ENCODE measurements at regions not wholly inside any gene's neighbourhood (a gene's known extent, or its start where the extent isn't known, plus 50 kb on each side); places are given as distances from the start of the nearest gene placed in this dataset.
"Not testable (repeated sequence)": the region's sequence is repeated elsewhere in the genome, so short reads cannot be mapped to it uniquely, and the experiment has no call there.

DNA sequence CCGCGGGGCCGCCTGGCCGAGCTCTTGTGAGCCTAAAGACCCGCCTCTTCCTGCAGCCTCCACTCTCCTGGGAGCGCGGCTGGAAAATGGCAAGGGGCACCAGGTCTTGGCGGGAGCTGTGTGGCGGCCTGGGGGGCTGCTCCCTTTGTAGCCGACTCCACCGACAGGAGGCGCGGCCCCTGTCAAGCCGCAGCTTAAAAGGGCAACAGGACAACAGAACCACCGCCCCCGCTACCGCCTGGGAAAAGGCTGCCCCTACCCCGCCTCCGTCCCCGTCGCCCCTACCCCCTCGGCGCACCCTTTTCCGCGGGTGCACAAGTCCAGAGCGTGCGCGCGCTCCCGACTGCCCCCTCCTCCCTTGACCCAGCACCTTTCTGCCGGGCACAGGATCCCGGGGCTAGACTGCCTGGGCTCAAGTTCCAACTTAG is 60.3 kb downstream of the GOLGA8K start:
- DNase-seq; H3K4me1 ChIP-seq (replicated peaks in 1 of 2); H3K27ac ChIP-seq; H3K9me3 ChIP-seq (replicated peaks in 1 of 3); H3K36me3 ChIP-seq (replicated peaks in 1 of 2); intact Hi-C loops (cut with DNase I); H3K27me3 ChIP-seq: not testable (repeated sequence)
- peak overlapping the region in 1 of 4 donors; percentile 19 for H3K4me3 ChIP-seq
- 1 to 2% methylated on average over 18 to 19 of the region's 32 CpGs; no CpG with 5 or more reads in 2 of the 4 donors for WGBS, 4 donors

DNA sequence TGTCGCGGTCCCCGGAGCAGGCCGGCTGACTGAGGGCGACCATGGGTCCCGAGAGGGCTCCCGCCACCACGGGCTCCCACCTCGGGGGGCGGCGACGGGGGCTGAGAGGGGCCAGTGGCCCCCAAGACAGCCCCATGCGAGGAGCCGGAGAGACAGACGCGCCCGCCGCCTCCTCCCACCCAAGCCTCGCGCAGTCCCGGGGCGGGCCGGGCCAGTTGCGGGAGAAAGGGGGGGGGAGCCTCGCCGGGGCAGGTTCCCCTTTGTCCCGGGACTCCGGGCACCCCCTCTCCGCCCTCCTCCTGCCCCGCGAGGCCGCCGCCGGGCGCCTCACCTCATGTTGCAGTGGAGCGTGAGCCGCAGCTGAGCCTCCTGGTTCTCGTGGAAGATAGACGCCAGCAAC is 60.8 kb downstream of the GOLGA8K start:
- DNase-seq; H3K4me1 ChIP-seq (replicated peaks in 1 of 2); intact Hi-C loops (cut with DNase I); H3K27ac ChIP-seq; H3K9me3 ChIP-seq (replicated peaks in 1 of 3); H3K27me3 ChIP-seq; H3K36me3 ChIP-seq (replicated peaks in 1 of 2); H3K4me3 ChIP-seq: not testable (repeated sequence)
- WGBS, 4 donors = 0% methylated on average over 1 to 6 of the region's 39 CpGs; no CpG with 5 or more reads in 2 of the 4 donors

DNA sequence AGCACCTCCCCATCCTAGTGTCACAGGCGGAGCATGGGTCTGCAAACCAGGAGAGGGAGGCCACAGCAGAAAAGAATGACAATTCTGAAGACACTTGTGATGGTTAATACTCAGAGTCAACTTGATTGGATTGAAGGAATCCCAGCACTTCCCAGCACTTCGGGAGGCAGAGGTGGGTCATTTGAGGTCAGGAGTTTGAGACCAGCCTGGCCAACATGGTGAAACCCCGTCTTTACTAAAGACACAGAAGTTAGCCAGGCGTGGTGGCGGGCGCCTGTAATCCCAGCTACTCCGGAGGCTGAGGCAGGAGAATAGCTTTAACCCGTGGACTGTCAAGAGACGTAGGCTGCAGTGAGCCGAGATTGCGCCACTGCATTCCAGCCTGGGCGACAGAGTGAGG is 61.6 kb downstream of the GOLGA8K start:
- H3K4me3 ChIP-seq; DNase-seq; H3K9me3 ChIP-seq (replicated peaks in 1 of 3); H3K4me1 ChIP-seq (replicated peaks in 1 of 2); H3K27ac ChIP-seq; intact Hi-C loops (cut with DNase I); H3K36me3 ChIP-seq (replicated peaks in 1 of 2); H3K27me3 ChIP-seq: not testable (repeated sequence)
- 44 to 96% (median 89%) methylated on average over 4 to 9 of the region's 12 CpGs for WGBS, 4 donors

DNA sequence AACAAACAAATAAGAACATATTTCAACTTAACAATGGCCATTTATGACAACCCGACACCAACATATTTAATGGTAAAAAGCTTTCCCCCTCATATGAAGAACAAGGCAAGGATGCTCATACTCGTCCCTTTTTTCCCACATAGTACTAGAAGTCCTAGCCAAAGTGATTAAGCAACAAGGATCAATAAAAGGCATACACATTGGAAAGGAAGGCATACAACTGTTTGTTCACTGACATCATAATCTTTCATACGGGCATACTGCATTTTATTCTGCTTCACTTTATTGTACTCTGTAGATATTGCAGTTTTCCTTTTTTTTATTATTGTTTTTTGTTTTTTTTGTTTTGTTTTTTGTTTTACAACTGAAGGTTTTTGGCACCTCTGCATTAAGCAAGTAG is 66.3 kb downstream of the GOLGA8K start:
- H3K36me3 ChIP-seq (replicated peaks in 1 of 2); H3K9me3 ChIP-seq (replicated peaks in 1 of 3); H3K27me3 ChIP-seq; H3K27ac ChIP-seq; DNase-seq; H3K4me1 ChIP-seq (replicated peaks in 1 of 2); intact Hi-C loops (cut with DNase I); H3K4me3 ChIP-seq: not testable (repeated sequence)
- 74 to 84% (median 83%) methylated on average over 1 to 2 of the region's 3 CpGs for WGBS, 4 donors

DNA sequence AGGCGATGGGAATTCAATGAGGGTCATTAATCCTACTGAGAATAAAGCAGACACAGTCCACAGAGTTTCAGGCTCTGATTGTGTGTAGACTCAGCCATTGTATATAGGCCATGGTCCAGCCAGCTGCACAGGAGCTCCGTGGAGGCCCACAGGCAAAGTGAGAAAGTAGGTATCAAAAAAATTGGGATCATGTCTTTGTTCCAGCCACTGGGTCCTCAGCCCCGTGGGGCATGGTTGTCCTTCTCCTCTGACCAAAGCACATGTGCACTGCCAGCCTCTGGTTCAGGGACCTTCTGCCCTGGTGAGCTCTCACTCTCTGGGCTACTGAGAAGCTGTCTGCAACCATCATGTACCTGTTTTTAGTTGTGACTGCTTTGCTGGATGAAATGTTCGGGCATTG is 79.7 kb downstream of the GOLGA8K start:
- H3K27me3 ChIP-seq; DNase-seq; H3K9me3 ChIP-seq (replicated peaks in 1 of 3); H3K4me3 ChIP-seq; H3K4me1 ChIP-seq (replicated peaks in 1 of 2); intact Hi-C loops (cut with DNase I); H3K36me3 ChIP-seq (replicated peaks in 1 of 2); H3K27ac ChIP-seq: not testable (repeated sequence)
- 72 to 82% (median 79%) methylated on average over 3 of the region's 4 CpGs for WGBS, 4 donors

DNA sequence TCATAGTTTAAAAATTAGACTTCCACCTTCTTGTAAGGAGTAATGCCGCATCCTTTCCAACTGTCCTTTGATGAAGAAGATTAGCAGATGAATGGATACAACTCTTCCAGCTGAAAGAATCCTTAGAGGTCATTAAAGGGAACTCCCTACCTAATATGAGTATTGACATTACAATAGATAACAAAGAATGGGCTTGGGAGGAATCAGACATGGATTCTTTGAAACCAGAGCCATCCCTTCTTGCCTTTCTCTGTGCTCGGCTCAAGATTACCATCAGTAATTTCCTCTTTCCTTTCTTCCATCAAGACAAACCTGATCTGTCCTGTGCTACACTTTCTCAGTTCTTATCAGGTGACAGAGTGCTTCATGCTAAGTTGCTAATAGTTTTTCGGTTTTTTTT is 83.8 kb downstream of the GOLGA8K start:
- WGBS, 4 donors = 54 to 71% (median 62%) methylated on average over 2 of the region's 3 CpGs
- DNase-seq; H3K36me3 ChIP-seq (replicated peaks in 1 of 2); H3K27me3 ChIP-seq; intact Hi-C loops (cut with DNase I); H3K9me3 ChIP-seq (replicated peaks in 1 of 3); H3K4me1 ChIP-seq (replicated peaks in 1 of 2); H3K4me3 ChIP-seq; H3K27ac ChIP-seq: not testable (repeated sequence)

DNA sequence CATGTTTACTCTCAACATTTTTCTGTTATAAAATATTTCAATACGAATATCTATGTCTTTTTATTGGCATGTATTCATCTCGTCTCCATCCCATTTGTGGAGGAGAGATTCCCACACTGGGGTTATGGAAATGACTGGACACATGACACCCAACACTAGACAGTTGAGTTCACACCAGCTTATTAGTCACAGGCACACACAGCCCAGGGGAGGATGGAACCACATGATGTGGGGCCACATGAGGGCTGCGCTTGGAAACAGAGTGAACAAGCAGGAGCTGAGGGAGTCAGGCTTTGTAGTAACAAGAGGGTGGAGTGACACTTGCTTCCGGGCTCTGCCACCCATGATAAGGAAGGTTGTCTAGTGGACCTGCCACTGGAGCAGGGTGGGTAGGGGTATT is 86.6 kb downstream of the GOLGA8K start:
- DNase-seq; H3K27ac ChIP-seq; H3K9me3 ChIP-seq (replicated peaks in 1 of 3); H3K36me3 ChIP-seq (replicated peaks in 1 of 2); intact Hi-C loops (cut with DNase I); H3K4me3 ChIP-seq; H3K4me1 ChIP-seq (replicated peaks in 1 of 2); H3K27me3 ChIP-seq: not testable (repeated sequence)
- WGBS, 4 donors = no CpG with 5 or more reads among the region's 4 CpGs

DNA sequence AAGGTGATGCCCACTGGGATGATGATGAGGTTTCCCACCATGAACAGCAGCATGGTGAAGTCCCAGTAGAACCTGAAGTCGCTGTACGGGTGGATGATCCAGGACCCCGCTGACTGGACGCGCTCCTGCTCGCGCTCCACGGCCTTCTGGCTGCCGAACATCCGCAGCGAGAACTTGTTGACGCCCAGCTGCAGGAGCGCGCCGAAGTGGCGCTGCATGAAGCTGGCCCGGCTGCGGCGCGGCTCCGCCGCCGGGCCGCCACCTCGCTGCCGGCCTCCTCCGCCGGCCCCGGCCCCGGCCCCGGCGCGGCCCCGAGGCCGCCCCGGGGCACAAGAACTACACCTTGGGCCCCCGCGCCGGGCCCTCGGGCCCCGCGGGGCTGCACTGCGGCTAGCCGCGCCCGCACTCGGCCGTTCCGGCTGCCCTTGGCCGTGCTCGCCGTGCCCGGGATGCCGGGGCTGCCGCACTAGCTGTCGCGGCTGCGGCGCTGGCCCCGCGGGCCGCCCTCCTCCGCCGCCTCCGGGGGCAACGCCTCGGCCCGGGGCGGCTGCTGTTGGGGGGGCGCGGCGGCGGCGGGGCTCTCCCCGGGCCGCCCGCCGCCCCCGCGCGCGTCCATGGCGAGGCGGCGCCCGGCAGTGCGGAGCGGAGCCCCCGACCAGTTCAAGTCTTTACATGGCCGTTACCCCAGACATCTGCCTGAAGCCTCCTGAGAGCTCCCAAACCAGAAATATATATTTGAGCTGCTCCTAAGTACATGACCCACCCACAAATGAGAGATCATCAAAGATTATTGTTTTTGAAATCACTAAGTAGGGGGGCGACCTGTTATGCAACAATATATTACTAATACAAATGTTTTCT is 87.8 kb downstream of the GOLGA8K start:
- H3K4me3 ChIP-seq; H3K27ac ChIP-seq; H3K36me3 ChIP-seq (replicated peaks in 1 of 2); intact Hi-C loops (cut with DNase I); H3K27me3 ChIP-seq; H3K4me1 ChIP-seq (replicated peaks in 1 of 2); H3K9me3 ChIP-seq (replicated peaks in 1 of 3); DNase-seq: not testable (repeated sequence)
- 3% methylated on average over 19 to 27 of the region's 91 CpGs; no CpG with 5 or more reads in 2 of the 4 donors for WGBS, 4 donors

DNA sequence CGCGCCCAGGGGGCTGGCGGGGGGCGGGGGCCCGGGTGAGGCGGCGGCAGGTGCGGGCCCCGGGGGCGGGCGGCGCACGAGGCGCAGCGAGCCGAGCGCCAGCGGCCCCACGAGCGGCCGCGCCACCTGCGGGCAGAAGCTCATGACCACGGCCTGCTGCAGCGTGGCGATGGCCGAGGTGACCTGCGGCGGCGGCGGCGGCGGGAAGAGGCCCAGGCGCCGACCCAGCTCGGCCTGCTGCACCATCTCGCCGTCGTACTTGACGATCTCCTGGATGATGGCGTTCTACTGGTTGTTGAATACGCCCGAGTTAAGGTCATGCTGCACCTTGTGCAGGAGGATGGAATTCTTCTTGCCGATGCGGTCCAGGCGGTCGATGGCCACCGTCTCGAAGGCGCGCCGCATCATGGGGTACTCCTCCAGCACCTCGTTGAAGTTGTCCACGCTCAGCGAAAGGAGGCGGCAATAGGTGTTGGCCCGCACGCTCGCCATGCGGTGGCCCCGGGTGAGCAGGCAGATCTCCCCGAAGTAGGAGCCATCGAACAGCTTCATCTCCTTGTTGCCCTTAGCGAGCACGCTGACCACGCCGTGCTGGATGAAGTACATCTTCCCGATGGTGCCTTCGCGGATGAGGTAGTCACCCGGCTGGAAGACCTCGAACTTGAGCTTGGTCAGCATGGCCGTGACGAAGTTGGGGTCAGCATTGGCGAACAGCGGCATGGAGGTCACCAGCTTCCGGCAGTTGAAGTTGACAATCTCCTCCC is 89.5 kb downstream of the GOLGA8K start:
- H3K4me3 ChIP-seq; H3K27me3 ChIP-seq; H3K27ac ChIP-seq; H3K36me3 ChIP-seq (replicated peaks in 1 of 2); H3K4me1 ChIP-seq (replicated peaks in 1 of 2); intact Hi-C loops (cut with DNase I); H3K9me3 ChIP-seq (replicated peaks in 1 of 3): not testable (repeated sequence)
- DNase-seq = peak in 1 of 7 donors; percentile 45
- WGBS, 4 donors = 64 to 100% (median 82%) methylated on average over 2 to 31 of the region's 77 CpGs; no CpG with 5 or more reads in 1 of the 4 donors

DNA sequence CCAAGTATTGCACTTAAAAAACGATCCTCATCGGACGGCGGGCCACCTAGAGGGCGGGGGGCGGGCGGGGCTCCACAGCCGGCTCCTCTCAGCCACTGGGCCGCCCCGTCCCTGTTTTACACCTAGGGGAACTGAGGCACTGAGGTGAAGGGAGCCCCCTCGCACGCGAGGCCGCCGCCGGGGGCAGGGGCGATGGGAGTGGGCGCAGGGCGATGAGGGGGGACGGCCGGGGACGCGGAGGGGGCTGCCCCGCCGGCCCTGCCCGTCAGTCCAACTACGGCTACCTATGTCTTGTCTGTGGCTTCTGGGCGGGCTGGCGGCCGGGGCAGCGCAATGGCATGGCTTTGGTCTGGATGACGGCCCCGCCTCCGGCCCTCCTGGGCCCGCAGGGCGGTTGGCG is 90.4 kb downstream of the GOLGA8K start:
- H3K4me1 ChIP-seq (replicated peaks in 1 of 2); H3K9me3 ChIP-seq (replicated peaks in 1 of 3); intact Hi-C loops (cut with DNase I); H3K27me3 ChIP-seq; H3K36me3 ChIP-seq (replicated peaks in 1 of 2); H3K4me3 ChIP-seq; H3K27ac ChIP-seq; DNase-seq: not testable (repeated sequence)
- 3 to 5% (median 5%) methylated on average over 4 to 26 of the region's 37 CpGs; no CpG with 5 or more reads in 1 of the 4 donors for WGBS, 4 donors

DNA sequence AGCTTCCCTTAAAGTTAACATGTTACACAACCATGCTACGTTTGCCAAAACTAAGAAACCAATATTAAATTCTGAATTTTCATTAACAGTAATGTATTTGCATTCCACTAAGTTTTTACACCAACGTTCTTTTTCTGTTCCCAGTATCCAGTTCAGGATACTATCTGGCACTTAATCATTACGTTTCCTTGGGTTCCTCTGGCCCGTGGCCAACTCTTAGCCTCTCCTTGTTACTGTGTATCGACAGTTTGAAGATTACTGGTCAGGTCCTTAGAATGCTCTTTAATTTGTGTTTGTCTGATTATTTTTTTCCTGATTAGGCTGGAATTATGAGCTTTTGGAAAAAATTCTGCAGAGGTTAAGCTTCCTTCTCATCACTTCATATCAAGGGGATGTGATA is 95.5 kb downstream of the GOLGA8K start:
- not testable (repeated sequence) for H3K4me3 ChIP-seq

More for the DNA sequence above, 95.5 kb downstream of the GOLGA8K start:
- peak in 1 of 7 donors; percentile 28 for DNase-seq
- 37 to 62% (median 41%) methylated on average over 4 to 5 of the region's 5 CpGs for WGBS, 4 donors
- H3K36me3 ChIP-seq (replicated peaks in 1 of 2); H3K9me3 ChIP-seq (replicated peaks in 1 of 3); H3K27ac ChIP-seq; H3K4me1 ChIP-seq (replicated peaks in 1 of 2); intact Hi-C loops (cut with DNase I); H3K27me3 ChIP-seq: not testable (repeated sequence)

Data from adrenal gland (tissue), 9 donors.